ENCODE measurements at regions not wholly inside any gene's neighbourhood (a gene's known extent, or its start where the extent isn't known, plus 50 kb on each side); places are given as distances from the start of the nearest gene placed in this dataset.
"Not testable (repeated sequence)": the region's sequence is repeated elsewhere in the genome, so short reads cannot be mapped to it uniquely, and the experiment has no call there.

DNA sequence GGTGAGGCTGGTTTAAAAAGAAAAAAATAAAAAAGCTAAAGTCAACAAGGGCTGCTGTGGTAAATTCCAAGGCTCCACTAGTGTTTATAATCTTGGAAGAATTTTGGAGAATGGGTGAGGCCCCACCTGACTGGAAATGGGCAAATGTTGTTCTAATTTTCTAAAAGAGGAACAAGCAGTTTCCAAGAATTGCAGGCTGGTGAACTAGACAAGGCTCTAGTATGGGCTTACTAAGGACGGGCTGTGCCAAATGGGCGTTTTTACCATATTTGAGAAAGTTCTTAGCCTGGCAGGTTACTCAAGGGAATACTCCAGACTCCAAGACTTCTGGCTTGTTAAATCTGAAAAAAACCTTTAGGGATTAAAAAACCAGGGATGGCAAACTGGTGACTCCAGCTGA lies 67.0 kb upstream of the ABHD2 start:
- peaks cover 2% of the 10 kb centered on the region for H3K9me3 Mint-ChIP-seq (ENCODE audit: low read depth)
- no peak overlapping the region for H3K27ac Mint-ChIP-seq
- TF ChIP-seq, protein P1, sequence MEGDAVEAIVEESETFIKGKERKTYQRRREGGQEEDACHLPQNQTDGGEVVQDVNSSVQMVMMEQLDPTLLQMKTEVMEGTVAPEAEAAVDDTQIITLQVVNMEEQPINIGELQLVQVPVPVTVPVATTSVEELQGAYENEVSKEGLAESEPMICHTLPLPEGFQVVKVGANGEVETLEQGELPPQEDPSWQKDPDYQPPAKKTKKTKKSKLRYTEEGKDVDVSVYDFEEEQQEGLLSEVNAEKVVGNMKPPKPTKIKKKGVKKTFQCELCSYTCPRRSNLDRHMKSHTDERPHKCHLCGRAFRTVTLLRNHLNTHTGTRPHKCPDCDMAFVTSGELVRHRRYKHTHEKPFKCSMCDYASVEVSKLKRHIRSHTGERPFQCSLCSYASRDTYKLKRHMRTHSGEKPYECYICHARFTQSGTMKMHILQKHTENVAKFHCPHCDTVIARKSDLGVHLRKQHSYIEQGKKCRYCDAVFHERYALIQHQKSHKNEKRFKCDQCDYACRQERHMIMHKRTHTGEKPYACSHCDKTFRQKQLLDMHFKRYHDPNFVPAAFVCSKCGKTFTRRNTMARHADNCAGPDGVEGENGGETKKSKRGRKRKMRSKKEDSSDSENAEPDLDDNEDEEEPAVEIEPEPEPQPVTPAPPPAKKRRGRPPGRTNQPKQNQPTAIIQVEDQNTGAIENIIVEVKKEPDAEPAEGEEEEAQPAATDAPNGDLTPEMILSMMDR (IDR thresholded peaks at IDR 0.05; ENCODE audit: unreplicated experiment) = no peak
- H3K27me3 Mint-ChIP-seq = peaks cover 18% of the 10 kb centered on the region
- DNase-seq (ENCODE audit: low spot score, unreplicated experiment) = no peak
- H3K4me1 Mint-ChIP-seq (ENCODE audit: low read depth) = peaks cover 13% of the 10 kb centered on the region
- H3K4me3 Mint-ChIP-seq (ENCODE audit: low read depth) = no peak overlapping the region
- no peaks in the 10 kb centered on the region for H3K36me3 Mint-ChIP-seq (ENCODE audit: insufficient read depth)

GRCh38 chr15:89021886-89022285 lies 66.4 kb upstream of the ABHD2 start:
- H3K36me3 Mint-ChIP-seq (ENCODE audit: insufficient read depth); H3K9me3 Mint-ChIP-seq (ENCODE audit: low read depth): not testable (repeated sequence)
- peaks cover 13% of the 10 kb centered on the region for H3K4me1 Mint-ChIP-seq (ENCODE audit: low read depth)

DNA sequence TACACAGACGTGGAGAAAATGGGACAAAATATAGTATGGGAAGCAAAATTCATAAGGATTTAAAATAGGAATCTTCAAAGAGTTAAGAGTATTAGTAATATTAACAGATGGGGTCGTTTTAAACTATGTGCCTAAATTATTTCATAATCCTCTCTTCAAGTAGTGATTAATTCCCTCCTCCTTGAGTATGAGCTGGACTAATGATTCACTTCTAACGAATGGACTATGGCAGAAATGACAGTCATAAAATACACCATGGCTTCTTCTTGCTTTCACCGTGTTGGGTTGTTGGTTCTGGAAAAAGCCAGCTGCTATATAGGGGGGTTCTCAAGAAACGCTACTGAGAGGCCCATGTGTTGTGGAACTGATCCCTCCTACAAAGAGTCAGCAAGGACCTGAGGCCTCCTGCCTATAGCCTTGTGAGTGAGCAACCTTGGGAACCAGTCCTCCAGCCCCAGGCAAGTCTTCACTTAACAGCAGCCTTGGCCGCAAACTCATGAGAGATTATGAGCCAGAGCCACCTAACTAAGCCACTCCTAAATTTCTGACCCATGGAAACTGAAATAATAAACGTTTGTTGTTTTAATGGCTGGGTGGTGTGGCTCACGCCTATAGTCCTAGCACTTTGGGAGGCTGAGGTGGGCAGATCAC lies 64.8 kb upstream of the ABHD2 start:
- TF ChIP-seq, protein P1 (IDR thresholded peaks at IDR 0.05; ENCODE audit: unreplicated experiment) = no peak
- Mint-ChIP-seq H3K27me3 (peaks cover 4% of the 10 kb centered on the region), H3K4me3 (ENCODE audit: low read depth) (no peak overlapping the region), H3K36me3 (ENCODE audit: insufficient read depth) (no peaks in the 10 kb centered on the region), H3K4me1 (ENCODE audit: low read depth) (peaks cover 8% of the 10 kb centered on the region), H3K9me3 (ENCODE audit: low read depth) (peaks cover 3% of the 10 kb centered on the region), H3K27ac (no peak overlapping the region)
- no peak for DNase-seq (ENCODE audit: low spot score, unreplicated experiment)

More at GRCh38 chr15:89021886-89022285, 66.4 kb upstream of the ABHD2 start:
- DNase-seq (ENCODE audit: low spot score, unreplicated experiment); H3K27ac Mint-ChIP-seq; H3K4me3 Mint-ChIP-seq (ENCODE audit: low read depth): not testable (repeated sequence)
- H3K27me3 Mint-ChIP-seq = peaks cover 12% of the 10 kb centered on the region

DNA sequence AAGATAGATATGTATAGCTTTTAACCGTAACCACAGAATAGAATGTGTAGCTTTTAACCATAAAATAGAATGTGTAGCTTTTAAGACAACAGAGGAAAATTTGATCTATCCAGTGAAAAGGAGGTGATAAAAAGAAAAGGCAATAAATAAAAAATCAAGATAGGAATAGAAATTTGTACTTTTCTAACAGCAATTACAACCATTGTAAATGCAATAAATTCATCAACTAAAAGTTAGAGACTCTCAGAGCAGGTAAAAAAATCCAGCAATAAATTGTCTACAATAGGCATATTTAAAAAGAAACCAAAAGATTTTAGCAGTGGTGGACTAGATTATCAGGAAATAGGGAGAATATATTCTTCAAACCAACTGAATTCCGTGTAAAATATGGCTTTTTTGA lies 63.8 kb upstream of the ABHD2 start:
- Mint-ChIP-seq H3K36me3 (ENCODE audit: insufficient read depth) (no peaks in the 10 kb centered on the region), H3K27me3 (peaks cover 3% of the 10 kb centered on the region), H3K4me3 (ENCODE audit: low read depth) (no peak overlapping the region), H3K4me1 (ENCODE audit: low read depth) (peaks cover 2% of the 10 kb centered on the region), H3K27ac (no peak overlapping the region), H3K9me3 (ENCODE audit: low read depth) (peaks cover 3% of the 10 kb centered on the region)
- DNase-seq (ENCODE audit: low spot score, unreplicated experiment) = no peak
- TF ChIP-seq, protein P1 (IDR thresholded peaks at IDR 0.05; ENCODE audit: unreplicated experiment) = no peak

- no peak overlapping the region for H3K27ac Mint-ChIP-seq
- TF ChIP-seq, protein P1 (IDR thresholded peaks at IDR 0.05; ENCODE audit: unreplicated experiment) = no peak
- DNase-seq (ENCODE audit: low spot score, unreplicated experiment) = no peak
- H3K9me3 Mint-ChIP-seq (ENCODE audit: low read depth) = peaks cover 6% of the 10 kb centered on the region
- H3K36me3 Mint-ChIP-seq (ENCODE audit: insufficient read depth) = peaks cover 1% of the 10 kb centered on the region
- no peaks in the 10 kb centered on the region for H3K27me3 Mint-ChIP-seq
- no peaks in the 10 kb centered on the region for H3K4me1 Mint-ChIP-seq (ENCODE audit: low read depth)
- H3K4me3 Mint-ChIP-seq (ENCODE audit: low read depth) = no peak overlapping the region
These were observed 62.1 kb upstream of the ABHD2 start for GRCh38 chr15:89026167-89026566.

DNA sequence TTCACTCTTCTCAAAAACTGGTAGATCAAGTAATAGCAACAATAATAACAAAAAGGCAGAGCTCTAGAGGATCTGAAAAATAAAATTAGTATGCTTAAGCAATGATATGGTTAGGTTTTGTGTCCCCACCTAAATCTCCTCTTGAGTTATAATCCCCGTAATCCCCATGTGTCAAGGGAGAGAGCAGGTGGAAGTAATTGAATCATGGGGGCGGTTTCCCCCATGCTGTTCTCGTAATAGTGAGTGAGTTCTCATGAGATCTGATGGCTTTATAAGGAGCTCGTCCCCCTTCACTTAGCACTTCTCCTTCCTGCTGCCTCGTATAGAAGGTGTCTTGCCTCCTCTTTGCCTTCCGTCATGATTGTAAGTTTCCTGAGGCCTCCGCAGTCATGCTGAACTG lies 60.2 kb upstream of the ABHD2 start:
- Mint-ChIP-seq H3K27ac (no peak overlapping the region), H3K36me3 (ENCODE audit: insufficient read depth) (peaks cover 1% of the 10 kb centered on the region), H3K4me3 (ENCODE audit: low read depth) (no peak overlapping the region), H3K4me1 (ENCODE audit: low read depth) (no peaks in the 10 kb centered on the region), H3K27me3 (no peaks in the 10 kb centered on the region), H3K9me3 (ENCODE audit: low read depth) (peaks cover 6% of the 10 kb centered on the region)
- no peak for DNase-seq (ENCODE audit: low spot score, unreplicated experiment)
- TF ChIP-seq, protein P1 (IDR thresholded peaks at IDR 0.05; ENCODE audit: unreplicated experiment) = no peak

All from progenitor cell of endocrine pancreas (in vitro differentiated cells).